ENCODE measurements at regions not wholly inside any gene's neighbourhood (a gene's known extent, or its start where the extent isn't known, plus 50 kb on each side); places are given as distances from the start of the nearest gene placed in this dataset.

DNA sequence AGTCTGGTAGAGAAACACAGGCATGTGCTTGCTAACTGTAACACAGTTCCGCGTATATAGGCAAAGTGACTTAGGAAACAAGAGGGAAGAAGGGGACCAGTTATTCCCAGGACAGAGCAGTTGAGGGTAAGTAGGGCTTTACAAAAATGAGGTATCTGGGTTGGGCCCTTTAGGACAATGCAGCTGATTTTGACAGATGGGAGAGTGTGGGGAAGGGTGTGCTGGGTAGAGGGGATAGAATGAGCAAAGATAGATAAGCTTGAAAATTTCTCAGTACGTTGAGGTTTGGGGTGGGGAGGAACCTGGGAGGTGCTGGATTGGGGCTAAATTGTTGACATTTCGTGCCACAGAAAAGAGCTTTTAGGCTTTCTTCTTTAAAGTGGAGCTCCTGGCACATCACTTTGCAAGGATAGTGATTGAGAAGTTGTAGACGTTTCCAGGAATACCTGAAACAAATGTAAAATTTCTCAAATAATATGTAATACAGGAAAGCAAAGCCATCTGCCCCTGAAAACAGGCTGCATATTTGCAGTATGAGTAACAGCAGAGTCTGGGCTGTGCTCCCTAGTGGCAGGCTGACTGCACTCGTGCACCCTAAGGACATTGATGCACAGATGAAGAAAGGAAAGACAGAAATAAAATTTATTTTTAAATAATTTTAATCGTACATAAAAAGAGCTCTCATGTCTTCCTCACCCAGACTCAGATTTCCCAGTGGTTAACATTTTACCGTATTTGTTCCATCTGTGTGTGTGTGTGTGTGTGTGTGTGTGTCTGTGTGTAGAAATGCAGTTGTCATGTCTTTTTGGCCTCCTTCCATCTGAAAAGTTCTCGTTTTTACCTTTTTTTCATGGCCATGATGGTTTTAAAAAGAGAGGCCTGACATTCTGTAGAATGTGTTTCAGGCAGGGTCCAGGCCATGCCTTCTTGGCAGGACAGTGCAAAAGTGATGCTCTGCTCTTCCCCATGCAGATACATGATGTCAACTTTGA is 144.9 kb upstream of the DMRT1 start:
- TF ChIP-seq CTCF (IDR thresholded peaks at IDR 0.05) (peak in 2 of 7 experiments; percentile 14 to 16), POLR2A (IDR thresholded peaks at IDR 0.05) (no peak)
- Histone ChIP-seq H3K4me1 (peaks cover 16% of the 10 kb centered on the region), H3K36me3 (replicated peaks in 1 of 2; ENCODE audit: insufficient read depth in 1 of 2, low read depth in 2 of 2) (no peaks in the 10 kb centered on the region), H3K4me3 (no peak overlapping the region), H3K27ac (peak overlapping the region in 2 of 4 donors; percentile 25 to 54), H3K9me3 (no peaks in the 10 kb centered on the region), H3K27me3 (no peaks in the 10 kb centered on the region)
- ATAC-seq, result peak; percentile 52
- intact Hi-C loops (cut with DNase I), result no loop called here
- peak in 3 of 4 donors; percentile 27 to 32 (median 31) for DNase-seq
- WGBS, 2 donors, result 54 to 60% methylated on average over 9 of the region's 9 CpGs

- intact Hi-C loops (cut with DNase I), result no loop called here
- H3K4me1 ChIP-seq, result peaks cover 9% of the 10 kb centered on the region
- no peaks in the 10 kb centered on the region for H3K9me3 ChIP-seq
- TF ChIP-seq CTCF (IDR thresholded peaks at IDR 0.05) (no peak), POLR2A (IDR thresholded peaks at IDR 0.05) (no peak)
- H3K36me3 ChIP-seq (replicated peaks in 1 of 2; ENCODE audit: insufficient read depth in 1 of 2, low read depth in 2 of 2), result no peaks in the 10 kb centered on the region
- H3K27ac ChIP-seq, result no peak overlapping the region
- H3K27me3 ChIP-seq, result no peaks in the 10 kb centered on the region
- DNase-seq, result no peak
- ATAC-seq, result no peak
- WGBS, 2 donors, result 82 to 84% methylated on average over 5 of the region's 5 CpGs
- H3K4me3 ChIP-seq, result no peak overlapping the region
Observed at GRCh38 chr9:698276-698675, 143.2 kb upstream of the DMRT1 start.

DNA sequence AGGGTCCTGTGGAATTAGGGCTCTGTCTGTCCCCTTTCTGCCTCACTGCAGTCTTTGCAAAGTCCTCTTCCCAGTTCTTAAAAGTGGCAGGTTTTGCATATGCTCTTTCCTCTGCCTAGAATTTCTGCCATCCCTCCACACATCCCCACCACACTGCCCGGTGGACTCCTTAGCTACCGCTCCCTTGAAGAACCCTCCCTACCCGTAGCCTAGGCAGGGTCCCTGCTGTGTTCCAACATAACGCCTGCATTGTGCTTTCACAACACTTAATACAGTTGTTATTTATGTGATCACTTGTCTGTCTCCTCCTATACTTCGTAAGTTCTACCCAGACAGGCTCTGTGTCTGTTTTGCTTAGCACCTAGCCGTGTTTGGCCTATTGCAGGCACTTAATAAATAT is 142.5 kb upstream of the DMRT1 start:
- Histone ChIP-seq H3K27ac (no peak overlapping the region), H3K9me3 (no peaks in the 10 kb centered on the region), H3K27me3 (no peaks in the 10 kb centered on the region), H3K4me3 (no peak overlapping the region), H3K4me1 (peaks cover 14% of the 10 kb centered on the region), H3K36me3 (replicated peaks in 1 of 2; ENCODE audit: insufficient read depth in 1 of 2, low read depth in 2 of 2) (no peaks in the 10 kb centered on the region)
- TF ChIP-seq CTCF (IDR thresholded peaks at IDR 0.05) (no peak), POLR2A (IDR thresholded peaks at IDR 0.05) (no peak)
- DNase-seq (no peak), ATAC-seq (no peak)
- WGBS, 2 donors, result 87 to 89% methylated on average over 6 of the region's 6 CpGs
- intact Hi-C loops (cut with DNase I), result no loop called here

GRCh38 chr9:699396-699795 is 142.1 kb upstream of the DMRT1 start:
- no peak overlapping the region for H3K27ac ChIP-seq
- ATAC-seq (no peak), DNase-seq (no peak)
- 55 to 57% methylated on average over 1 of the region's 1 CpG for WGBS, 2 donors
- no peak for TF ChIP-seq CTCF (IDR thresholded peaks at IDR 0.05)
- no peak for TF ChIP-seq POLR2A (IDR thresholded peaks at IDR 0.05)
- H3K36me3 ChIP-seq (replicated peaks in 1 of 2; ENCODE audit: insufficient read depth in 1 of 2, low read depth in 2 of 2), result no peaks in the 10 kb centered on the region
- H3K4me3 ChIP-seq, result no peak overlapping the region
- H3K27me3 ChIP-seq, result no peaks in the 10 kb centered on the region
- H3K9me3 ChIP-seq, result no peaks in the 10 kb centered on the region
- intact Hi-C loops (cut with DNase I), result no loop called here
- peaks cover 18% of the 10 kb centered on the region for H3K4me1 ChIP-seq

Measured in body of pancreas (tissue), 4 donors.